HepG2 (cell line): ENCODE measurements at regions not wholly inside any gene's neighbourhood (a gene's known extent, or its start where the extent isn't known, plus 50 kb on each side); places are given as distances from the start of the nearest gene placed in this dataset.

Experiments
- BRCA1 ChIP-seq: sonication (generic); formaldehyde crosslinking; IDR thresholded peaks from 2 replicates; pipeline ENCODE4 v1.4.0; 2020; ENCODE audit warnings: missing genetic modification reagents
- DPF2 ChIP-seq: sonication (generic); formaldehyde crosslinking; IDR thresholded peaks from 2 replicates; pipeline ENCODE4 v1.4.0; 2020; ENCODE audit warnings: mild to moderate bottlenecking, low read depth, missing genetic modification reagents, borderline replicate concordance
- FOXK2 ChIP-seq: fragments of 450-650 bp; IDR thresholded peaks from 2 replicates; pipeline ENCODE4 v1.6.1; 2016
- GZF1 ChIP-seq: sonication (generic); formaldehyde crosslinking; IDR thresholded peaks from 2 replicates; pipeline ENCODE4 v1.5.1; 2020; ENCODE audit warnings: mild to moderate bottlenecking, missing genetic modification reagents
- HNF4A ChIP-seq: sonication (generic); formaldehyde crosslinking; IDR thresholded peaks from 2 replicates; pipeline ENCODE4 v1.4.0; 2020; ENCODE audit warnings: missing genetic modification reagents
- HNRNPLL ChIP-seq: fragments of 200-400 bp; formaldehyde crosslinking; IDR thresholded peaks from 2 replicates; pipeline ENCODE4 v1.6.1; 2017; ENCODE audit warnings: mild to moderate bottlenecking, low read depth, low read length; ENCODE audit not compliant: poor library complexity, severe bottlenecking
- KMT2A ChIP-seq: sonication (generic); formaldehyde crosslinking; IDR thresholded peaks from 2 replicates; pipeline ENCODE4 v1.4.0; 2020; ENCODE audit warnings: missing genetic modification reagents
- MAZ ChIP-seq, 2 experiments: sonication (generic) in 1 of 2; formaldehyde crosslinking in 1 of 2; IDR thresholded peaks; 2 replicates each; pipeline versions ENCODE4 v1.5.0 to v1.6.1; 2012 to 2020; ENCODE audit warnings: low read depth in 2 of 2, mild to moderate bottlenecking in 2 of 2, borderline replicate concordance in 1 of 2, improper control_type of control experiment in 1 of 2, low read length in 1 of 2, missing genetic modification reagents in 1 of 2, moderate library complexity in 1 of 2
- MXI1 ChIP-seq: IDR thresholded peaks from 3 replicates; pipeline ENCODE4 v1.6.1; 2012; ENCODE audit warnings: low read depth, low read length, inconsistent platforms, borderline replicate concordance
- NCOA2 ChIP-seq: sonication (generic); formaldehyde crosslinking; IDR thresholded peaks from 2 replicates; pipeline ENCODE4 v1.8.0; 2022; ENCODE audit warnings: inconsistent platforms
- RAD21 ChIP-seq: fragments of 450-650 bp; formaldehyde crosslinking; IDR thresholded peaks from 2 replicates; pipeline ENCODE4 v1.5.0; 2020; ENCODE audit warnings: mild to moderate bottlenecking
- SIX4 ChIP-seq: sonication (generic); formaldehyde crosslinking; IDR thresholded peaks from 2 replicates; pipeline ENCODE4 v1.4.0; 2020; ENCODE audit warnings: missing genetic modification reagents
- SKI ChIP-seq: fragments of 450-650 bp; IDR thresholded peaks from one replicate; pipeline ENCODE4 v1.6.1; 2018; ENCODE audit warnings: mild to moderate bottlenecking; ENCODE audit not compliant: partially characterized antibody
- ZMAT3 ChIP-seq: sonication (generic); formaldehyde crosslinking; conservative IDR thresholded peaks from 2 replicates; pipeline ENCODE4 v1.7.0; 2021; ENCODE audit warnings: missing genetic modification reagents
- ZNF350 ChIP-seq: sonication (generic); formaldehyde crosslinking; IDR thresholded peaks from 2 replicates; pipeline ENCODE4 v1.4.0; 2020; ENCODE audit warnings: mild to moderate bottlenecking, low read depth, missing genetic modification reagents, borderline replicate concordance
- ZNF563 ChIP-seq: sonication (generic); formaldehyde crosslinking; IDR thresholded peaks from 2 replicates; pipeline ENCODE4 v1.8.0; 2022; ENCODE audit warnings: mild to moderate bottlenecking, moderate library complexity, missing genetic modification reagents
- ZNF788 ChIP-seq: sonication (generic); formaldehyde crosslinking; IDR thresholded peaks from 2 replicates; pipeline ENCODE4 v1.5.0; 2020; ENCODE audit warnings: mild to moderate bottlenecking, missing genetic modification reagents, borderline replicate concordance
- TF ChIP-seq, protein P1 (sequence below): sonication (generic); formaldehyde crosslinking; IDR thresholded peaks from 2 replicates; pipeline ENCODE4 v1.8.1; 2023; ENCODE audit warnings: mild to moderate bottlenecking, missing genetic modification reagents
- TF ChIP-seq, protein P2 (sequence below): sonication (generic); formaldehyde crosslinking; IDR thresholded peaks from 2 replicates; pipeline ENCODE4 v1.5.1; 2020; ENCODE audit warnings: missing genetic modification reagents, mild to moderate bottlenecking, borderline replicate concordance
- TF ChIP-seq, protein P3 (sequence below): sonication (generic); formaldehyde crosslinking; IDR thresholded peaks from 2 replicates; pipeline ENCODE4 v1.8.0; 2023; ENCODE audit warnings: mild to moderate bottlenecking, missing genetic modification reagents
- TF ChIP-seq, protein P4 (sequence below): sonication (generic); formaldehyde crosslinking; IDR thresholded peaks from 2 replicates; pipeline ENCODE4 v1.9.0; 2022; ENCODE audit warnings: missing genetic modification reagents, mild to moderate bottlenecking, borderline replicate concordance
- TF ChIP-seq, protein P5 (sequence below): sonication (generic); formaldehyde crosslinking; IDR thresholded peaks from 2 replicates; pipeline ENCODE4 v1.5.1; 2020; ENCODE audit warnings: mild to moderate bottlenecking, missing genetic modification reagents, moderate library complexity

DNA sequence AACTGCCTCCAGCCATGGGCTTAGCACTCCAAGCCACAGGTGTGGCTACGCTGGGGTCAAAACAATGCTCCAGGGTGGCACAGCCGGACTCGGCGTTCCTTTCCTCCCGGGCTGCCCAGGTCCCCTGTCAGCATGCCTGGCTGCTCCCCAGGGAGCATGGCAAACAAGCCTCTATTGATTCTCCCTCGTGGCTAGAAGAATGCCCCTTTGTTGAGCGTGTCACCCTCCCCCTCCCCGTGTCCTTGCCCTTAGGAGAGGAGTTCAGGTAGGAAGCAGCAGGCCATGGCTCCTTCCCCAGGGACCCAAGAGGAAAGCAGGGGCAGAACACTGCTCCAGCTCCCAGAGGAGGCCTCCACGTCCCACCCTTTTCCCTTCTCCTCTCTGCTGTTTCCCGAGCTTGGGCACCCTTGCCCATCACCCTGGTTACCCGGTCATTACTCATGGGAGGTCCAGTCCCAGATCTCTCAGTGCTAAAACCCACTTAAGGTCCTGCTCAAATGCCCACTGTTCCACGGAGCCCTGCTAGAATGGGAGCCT lies 57.4 kb upstream of the CITED4 start (continued):
- TF ChIP-seq ZMAT3 (CRISPR knock-in tag) (peak; percentile 72; the same call in 1 of the 2 replicates), MAZ (IDR thresholded peaks at IDR 0.05; ENCODE audit: borderline replicate concordance, low read depth, low read length) (peak; percentile 89), MAZ (CRISPR knock-in tag; IDR thresholded peaks at IDR 0.05; ENCODE audit: low read depth) (peak; percentile 74; the same call in 1 of the 2 replicates), ZNF788 (CRISPR knock-in tag) (peak; percentile 93; the same call in 1 of the 2 replicates), RAD21 (CRISPR knock-in tag) (peak; percentile 63), NCOA2 (peak; percentile 98), DPF2 (CRISPR knock-in tag) (peak; percentile 97), HNF4A (CRISPR knock-in tag) (peak; percentile 87), FOXK2 (peak; percentile 37; the same call in 1 of the 2 replicates), SIX4 (CRISPR knock-in tag) (peak; percentile 48), ZNF350 (CRISPR knock-in tag) (peak; percentile 67; the same call in 1 of the 2 replicates), BRCA1 (no peak), KMT2A (peak; percentile 61; the same call in 1 of the 2 replicates), ZNF563 (CRISPR knock-in tag) (peak; percentile 69; the same call in 1 of the 2 replicates), SKI (peak; percentile 61), MXI1 (peak; percentile 61; the same call in 1 of the 3 replicates), HNRNPLL (peak; percentile 44), GZF1 (CRISPR knock-in tag) (no peak)
- TF ChIP-seq, protein P1, sequence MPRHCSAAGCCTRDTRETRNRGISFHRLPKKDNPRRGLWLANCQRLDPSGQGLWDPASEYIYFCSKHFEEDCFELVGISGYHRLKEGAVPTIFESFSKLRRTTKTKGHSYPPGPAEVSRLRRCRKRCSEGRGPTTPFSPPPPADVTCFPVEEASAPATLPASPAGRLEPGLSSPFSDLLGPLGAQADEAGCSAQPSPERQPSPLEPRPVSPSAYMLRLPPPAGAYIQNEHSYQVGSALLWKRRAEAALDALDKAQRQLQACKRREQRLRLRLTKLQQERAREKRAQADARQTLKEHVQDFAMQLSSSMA = 0 out of 2 replicates have a peak, but pooled peaks have one; percentile 43
- TF ChIP-seq, protein P2, sequence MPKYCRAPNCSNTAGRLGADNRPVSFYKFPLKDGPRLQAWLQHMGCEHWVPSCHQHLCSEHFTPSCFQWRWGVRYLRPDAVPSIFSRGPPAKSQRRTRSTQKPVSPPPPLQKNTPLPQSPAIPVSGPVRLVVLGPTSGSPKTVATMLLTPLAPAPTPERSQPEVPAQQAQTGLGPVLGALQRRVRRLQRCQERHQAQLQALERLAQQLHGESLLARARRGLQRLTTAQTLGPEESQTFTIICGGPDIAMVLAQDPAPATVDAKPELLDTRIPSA (CRISPR knock-in tag) = no peak
- TF ChIP-seq, protein P3, sequence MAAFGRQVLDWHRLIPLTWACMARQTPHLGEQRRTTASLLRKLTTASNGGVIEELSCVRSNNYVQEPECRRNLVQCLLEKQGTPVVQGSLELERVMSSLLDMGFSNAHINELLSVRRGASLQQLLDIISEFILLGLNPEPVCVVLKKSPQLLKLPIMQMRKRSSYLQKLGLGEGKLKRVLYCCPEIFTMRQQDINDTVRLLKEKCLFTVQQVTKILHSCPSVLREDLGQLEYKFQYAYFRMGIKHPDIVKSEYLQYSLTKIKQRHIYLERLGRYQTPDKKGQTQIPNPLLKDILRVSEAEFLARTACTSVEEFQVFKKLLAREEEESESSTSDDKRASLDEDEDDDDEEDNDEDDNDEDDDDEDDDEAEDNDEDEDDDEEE (CRISPR knock-in tag) = peak; percentile 79; the same call in 1 of the 2 replicates
- TF ChIP-seq, protein P4, sequence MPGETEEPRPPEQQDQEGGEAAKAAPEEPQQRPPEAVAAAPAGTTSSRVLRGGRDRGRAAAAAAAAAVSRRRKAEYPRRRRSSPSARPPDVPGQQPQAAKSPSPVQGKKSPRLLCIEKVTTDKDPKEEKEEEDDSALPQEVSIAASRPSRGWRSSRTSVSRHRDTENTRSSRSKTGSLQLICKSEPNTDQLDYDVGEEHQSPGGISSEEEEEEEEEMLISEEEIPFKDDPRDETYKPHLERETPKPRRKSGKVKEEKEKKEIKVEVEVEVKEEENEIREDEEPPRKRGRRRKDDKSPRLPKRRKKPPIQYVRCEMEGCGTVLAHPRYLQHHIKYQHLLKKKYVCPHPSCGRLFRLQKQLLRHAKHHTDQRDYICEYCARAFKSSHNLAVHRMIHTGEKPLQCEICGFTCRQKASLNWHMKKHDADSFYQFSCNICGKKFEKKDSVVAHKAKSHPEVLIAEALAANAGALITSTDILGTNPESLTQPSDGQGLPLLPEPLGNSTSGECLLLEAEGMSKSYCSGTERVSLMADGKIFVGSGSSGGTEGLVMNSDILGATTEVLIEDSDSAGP (CRISPR knock-in tag) = peak; percentile 90
- TF ChIP-seq, protein P5, sequence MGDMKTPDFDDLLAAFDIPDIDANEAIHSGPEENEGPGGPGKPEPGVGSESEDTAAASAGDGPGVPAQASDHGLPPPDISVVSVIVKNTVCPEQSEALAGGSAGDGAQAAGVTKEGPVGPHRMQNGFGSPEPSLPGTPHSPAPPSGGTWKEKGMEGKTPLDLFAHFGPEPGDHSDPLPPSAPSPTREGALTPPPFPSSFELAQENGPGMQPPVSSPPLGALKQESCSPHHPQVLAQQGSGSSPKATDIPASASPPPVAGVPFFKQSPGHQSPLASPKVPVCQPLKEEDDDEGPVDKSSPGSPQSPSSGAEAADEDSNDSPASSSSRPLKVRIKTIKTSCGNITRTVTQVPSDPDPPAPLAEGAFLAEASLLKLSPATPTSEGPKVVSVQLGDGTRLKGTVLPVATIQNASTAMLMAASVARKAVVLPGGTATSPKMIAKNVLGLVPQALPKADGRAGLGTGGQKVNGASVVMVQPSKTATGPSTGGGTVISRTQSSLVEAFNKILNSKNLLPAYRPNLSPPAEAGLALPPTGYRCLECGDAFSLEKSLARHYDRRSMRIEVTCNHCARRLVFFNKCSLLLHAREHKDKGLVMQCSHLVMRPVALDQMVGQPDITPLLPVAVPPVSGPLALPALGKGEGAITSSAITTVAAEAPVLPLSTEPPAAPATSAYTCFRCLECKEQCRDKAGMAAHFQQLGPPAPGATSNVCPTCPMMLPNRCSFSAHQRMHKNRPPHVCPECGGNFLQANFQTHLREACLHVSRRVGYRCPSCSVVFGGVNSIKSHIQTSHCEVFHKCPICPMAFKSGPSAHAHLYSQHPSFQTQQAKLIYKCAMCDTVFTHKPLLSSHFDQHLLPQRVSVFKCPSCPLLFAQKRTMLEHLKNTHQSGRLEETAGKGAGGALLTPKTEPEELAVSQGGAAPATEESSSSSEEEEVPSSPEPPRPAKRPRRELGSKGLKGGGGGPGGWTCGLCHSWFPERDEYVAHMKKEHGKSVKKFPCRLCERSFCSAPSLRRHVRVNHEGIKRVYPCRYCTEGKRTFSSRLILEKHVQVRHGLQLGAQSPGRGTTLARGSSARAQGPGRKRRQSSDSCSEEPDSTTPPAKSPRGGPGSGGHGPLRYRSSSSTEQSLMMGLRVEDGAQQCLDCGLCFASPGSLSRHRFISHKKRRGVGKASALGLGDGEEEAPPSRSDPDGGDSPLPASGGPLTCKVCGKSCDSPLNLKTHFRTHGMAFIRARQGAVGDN (CRISPR knock-in tag) = peak; percentile 98
